K562 (cell line): ENCODE measurements at regions not wholly inside any gene's neighbourhood (a gene's known extent, or its start where the extent isn't known, plus 50 kb on each side); places are given as distances from the start of the nearest gene placed in this dataset.

ENCODE experiments used
- NUFIP1 ChIP-seq: fragments of 450-650 bp; IDR thresholded peaks from 2 replicates; pipeline ENCODE4 v1.6.1; 2018; ENCODE audit not compliant: partially characterized antibody
- RBFOX2 ChIP-seq: fragments of 200-400 bp; formaldehyde crosslinking; IDR thresholded peaks from 2 replicates; pipeline ENCODE4 v1.6.1; 2017; ENCODE audit warnings: low read depth, mild to moderate bottlenecking, low read length, moderate library complexity
- TAF1 ChIP-seq: IDR thresholded peaks from 2 replicates; pipeline ENCODE4 v1.6.1; 2011; ENCODE audit warnings: mild to moderate bottlenecking, low read length, moderate library complexity; ENCODE audit not compliant: insufficient read depth, control insufficient read depth, severe bottlenecking; ENCODE audit errors: extremely low read depth

DNA sequence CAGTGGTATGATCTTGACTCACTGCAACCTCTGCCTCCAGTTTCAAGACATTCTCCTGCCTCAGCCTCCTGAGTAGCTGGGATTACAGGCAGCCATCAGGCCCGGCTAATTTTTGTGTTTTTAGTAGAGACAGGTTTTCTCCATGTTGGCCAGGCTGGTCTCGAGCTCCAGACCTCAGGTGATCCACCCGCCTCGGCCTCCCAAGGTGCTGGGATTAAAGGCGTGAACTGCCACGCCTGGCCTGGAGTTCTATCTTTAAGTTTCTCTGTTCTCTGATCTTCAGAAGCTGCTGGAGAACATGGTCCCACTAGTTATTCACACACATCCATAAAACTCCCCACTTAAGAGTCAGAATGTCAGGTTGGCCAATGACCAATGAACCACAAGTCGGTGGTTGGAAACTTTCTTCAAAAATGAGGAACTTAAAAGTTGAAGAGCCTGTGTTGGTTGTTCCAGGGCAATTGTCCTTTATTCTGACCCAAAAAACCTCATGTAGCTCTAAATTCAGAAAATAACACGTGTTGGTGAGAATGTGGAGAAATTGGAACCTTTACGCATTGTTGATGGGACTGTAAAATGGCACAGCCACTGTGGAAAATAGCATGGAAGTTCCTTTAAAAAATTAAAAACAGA lies 55.9 kb upstream of the PIK3CB start:
- no peak for TF ChIP-seq NUFIP1
- TF ChIP-seq TAF1 = no peak
- TF ChIP-seq RBFOX2 = no peak
